Mucosa of descending colon (tissue), 3 donors: ENCODE measurements at regions not wholly inside any gene's neighbourhood (a gene's known extent, or its start where the extent isn't known, plus 50 kb on each side); places are given as distances from the start of the nearest gene placed in this dataset.

Experiments used
- ATAC-seq: fragments of 200-7000 bp; cut with Tn5 transposase; one replicate; pipeline ENCODE4 v1.9.1; 2020; ENCODE audit warnings: mild to moderate bottlenecking, moderate library complexity
- DNase-seq, 3 donors: peaks; one replicate each; pipeline ENCODE4 v3.0.0-alpha.2; 2020
- H3K36me3 ChIP-seq: fragments of 200-600 bp; one replicate; pipeline ENCODE4 v1.8.0; 2021; ENCODE audit warnings: low read depth, mild to moderate bottlenecking
- H3K4me1 ChIP-seq: fragments of 200-600 bp; one replicate; pipeline ENCODE4 v1.8.0; 2021; ENCODE audit warnings: low read depth, mild to moderate bottlenecking
- H3K4me3 ChIP-seq: fragments of 200-600 bp; one replicate; pipeline ENCODE4 v1.8.0; 2021; ENCODE audit warnings: mild to moderate bottlenecking
- H3K9me3 ChIP-seq: fragments of 200-600 bp; one replicate; pipeline ENCODE4 v1.8.0; 2021; ENCODE audit warnings: mild to moderate bottlenecking
- intact Hi-C, 2 donors: fragments of 100-400 bp; cut with DNase I in 1 of 2; cut with micrococcal nuclease in 1 of 2; formaldehyde crosslinking; loops; one replicate each; pipeline versions ENCODE4 v1.11.0 to v1.11.1; 2022; cut with DNase I, micrococcal nuclease
- TF ChIP-seq, protein P1 (sequence below): fragments of 200-600 bp; IDR thresholded peaks from one replicate; pipeline ENCODE4 v1.8.0; 2022; ENCODE audit warnings: antibody characterized with exemption, mild to moderate bottlenecking
- donor health status: DM: no; HTN: no; CAD: no; lungs with moderate emphysema.
- donor health status: DM: no; HTN: no; CAD: no.
- donor health status: DM: no; HTN: yes; CAD: no.

DNA sequence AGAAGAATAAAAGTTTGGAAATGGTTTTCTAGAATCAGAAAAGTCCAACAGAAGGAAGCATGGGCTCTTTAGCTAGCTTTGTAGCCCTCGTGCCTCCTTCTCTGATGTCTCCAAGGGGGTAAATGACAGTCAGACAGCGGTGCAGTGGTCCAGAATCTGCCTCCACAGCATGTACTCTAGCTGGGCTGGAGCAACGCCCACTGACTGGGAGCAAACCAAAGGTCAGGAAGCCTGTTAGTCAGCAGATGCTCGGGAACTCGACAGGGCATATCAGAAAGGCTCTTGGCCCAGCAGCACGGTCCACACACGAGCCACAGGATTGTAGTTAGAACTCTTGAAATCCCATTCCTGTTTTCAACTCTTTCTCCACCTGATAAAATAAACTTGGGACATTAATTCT is 164.3 kb downstream of the GRIN2B start:
- ATAC-seq (no peak), DNase-seq (no peak)
- Histone ChIP-seq H3K9me3 (no peaks in the 10 kb centered on the region), H3K4me1 (no peaks in the 10 kb centered on the region), H3K36me3 (no peaks in the 10 kb centered on the region), H3K4me3 (no peak overlapping the region)
- TF ChIP-seq, protein P1, sequence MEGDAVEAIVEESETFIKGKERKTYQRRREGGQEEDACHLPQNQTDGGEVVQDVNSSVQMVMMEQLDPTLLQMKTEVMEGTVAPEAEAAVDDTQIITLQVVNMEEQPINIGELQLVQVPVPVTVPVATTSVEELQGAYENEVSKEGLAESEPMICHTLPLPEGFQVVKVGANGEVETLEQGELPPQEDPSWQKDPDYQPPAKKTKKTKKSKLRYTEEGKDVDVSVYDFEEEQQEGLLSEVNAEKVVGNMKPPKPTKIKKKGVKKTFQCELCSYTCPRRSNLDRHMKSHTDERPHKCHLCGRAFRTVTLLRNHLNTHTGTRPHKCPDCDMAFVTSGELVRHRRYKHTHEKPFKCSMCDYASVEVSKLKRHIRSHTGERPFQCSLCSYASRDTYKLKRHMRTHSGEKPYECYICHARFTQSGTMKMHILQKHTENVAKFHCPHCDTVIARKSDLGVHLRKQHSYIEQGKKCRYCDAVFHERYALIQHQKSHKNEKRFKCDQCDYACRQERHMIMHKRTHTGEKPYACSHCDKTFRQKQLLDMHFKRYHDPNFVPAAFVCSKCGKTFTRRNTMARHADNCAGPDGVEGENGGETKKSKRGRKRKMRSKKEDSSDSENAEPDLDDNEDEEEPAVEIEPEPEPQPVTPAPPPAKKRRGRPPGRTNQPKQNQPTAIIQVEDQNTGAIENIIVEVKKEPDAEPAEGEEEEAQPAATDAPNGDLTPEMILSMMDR = no peak
- intact Hi-C loops = no loop called here

DNA sequence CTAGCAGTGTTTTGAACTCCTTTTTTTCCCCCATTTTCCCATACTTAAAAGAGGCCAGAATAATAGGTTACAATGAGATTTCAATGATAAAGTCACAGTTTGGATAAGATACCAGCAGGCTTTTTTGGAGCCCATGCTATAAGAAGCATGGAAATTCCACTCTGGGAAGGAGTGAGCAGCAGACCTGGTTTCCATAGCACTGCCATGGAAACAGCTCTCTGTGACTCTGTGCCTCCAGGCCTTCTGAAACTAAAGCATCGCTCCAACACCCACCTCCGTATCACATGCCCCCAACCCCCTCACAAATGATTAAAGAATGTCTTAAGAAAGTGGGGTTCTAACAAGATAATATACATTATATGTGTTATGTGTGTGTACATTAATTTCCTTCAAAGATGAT is 165.0 kb downstream of the GRIN2B start:
- Histone ChIP-seq H3K4me1 (no peaks in the 10 kb centered on the region), H3K36me3 (no peaks in the 10 kb centered on the region), H3K4me3 (no peak overlapping the region), H3K9me3 (no peaks in the 10 kb centered on the region)
- TF ChIP-seq, protein P1 = no peak
- intact Hi-C loops = no loop called here
- ATAC-seq (no peak), DNase-seq (no peak)

DNA sequence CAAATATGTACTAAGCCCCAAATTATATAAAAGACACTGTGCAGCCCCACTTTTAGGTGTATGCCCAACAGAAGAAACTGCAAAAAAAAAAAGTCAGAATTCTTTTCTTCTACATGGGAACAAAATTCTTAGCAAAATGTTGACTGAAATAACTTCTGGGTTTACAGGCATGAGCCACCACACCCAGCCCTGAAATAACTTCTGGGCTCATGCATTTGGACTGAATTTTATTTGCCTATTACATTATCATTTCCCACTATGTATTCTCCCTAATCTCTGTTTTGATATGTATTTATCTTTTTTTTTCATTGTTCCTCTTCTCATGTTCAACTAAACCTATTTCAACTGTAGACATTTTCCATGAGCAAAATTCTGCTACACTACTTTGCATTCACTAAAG is 169.2 kb downstream of the GRIN2B start:
- ATAC-seq (no peak), DNase-seq (no peak)
- Histone ChIP-seq H3K9me3 (no peaks in the 10 kb centered on the region), H3K4me1 (no peaks in the 10 kb centered on the region), H3K4me3 (no peak overlapping the region), H3K36me3 (no peaks in the 10 kb centered on the region)
- TF ChIP-seq, protein P1 = no peak
- intact Hi-C loops = no loop called here

DNA sequence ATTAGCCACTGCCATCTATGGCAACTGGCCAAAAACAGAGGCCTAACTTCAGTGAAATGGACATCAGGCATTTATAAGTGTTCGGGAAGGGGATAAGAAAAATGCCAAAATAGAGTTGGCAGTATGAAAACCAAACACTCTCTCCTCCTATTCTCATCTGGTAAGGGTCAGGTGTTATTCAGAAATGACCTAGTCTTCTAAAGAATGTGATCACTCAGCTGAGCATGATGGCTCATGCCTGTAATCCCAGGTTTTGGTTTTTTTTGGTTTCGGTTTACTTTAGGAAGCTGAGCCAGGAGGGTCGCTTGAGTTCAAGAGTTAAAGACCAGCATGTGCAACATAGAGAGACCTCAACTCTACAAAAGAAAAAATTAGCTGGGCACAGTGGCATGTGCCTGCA is 170.3 kb downstream of the GRIN2B start:
- no peaks in the 10 kb centered on the region for H3K36me3 ChIP-seq
- intact Hi-C loops = no loop called here
- no peak for DNase-seq
- no peak overlapping the region for H3K4me3 ChIP-seq
- ATAC-seq = no peak
- H3K4me1 ChIP-seq = no peaks in the 10 kb centered on the region
- TF ChIP-seq, protein P1 = no peak
- no peaks in the 10 kb centered on the region for H3K9me3 ChIP-seq

DNA sequence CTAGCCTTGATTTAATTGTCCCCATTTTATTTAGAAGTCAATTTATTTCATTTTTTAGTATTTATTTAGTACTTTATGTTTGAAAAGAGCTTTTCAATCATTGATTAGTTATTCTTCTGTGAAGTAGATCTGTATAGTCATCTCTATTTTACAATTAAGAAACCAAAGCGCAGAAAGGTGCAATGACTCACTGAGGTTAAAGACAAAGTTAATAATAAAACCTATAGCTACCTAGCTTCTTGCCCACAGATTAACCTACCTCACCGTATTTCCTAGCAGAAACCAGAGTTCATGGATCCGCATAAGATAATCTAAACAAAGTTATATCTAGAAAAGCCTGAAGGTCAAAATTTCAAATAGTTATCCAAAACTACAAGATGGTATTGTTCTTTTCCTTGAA is 176.4 kb downstream of the GRIN2B start:
- H3K9me3 ChIP-seq = no peaks in the 10 kb centered on the region
- TF ChIP-seq, protein P1 = no peak
- no peak overlapping the region for H3K4me3 ChIP-seq
- no peaks in the 10 kb centered on the region for H3K4me1 ChIP-seq
- DNase-seq (no peak), ATAC-seq (no peak)
- H3K36me3 ChIP-seq = no peaks in the 10 kb centered on the region
- intact Hi-C loops = no loop called here

DNA sequence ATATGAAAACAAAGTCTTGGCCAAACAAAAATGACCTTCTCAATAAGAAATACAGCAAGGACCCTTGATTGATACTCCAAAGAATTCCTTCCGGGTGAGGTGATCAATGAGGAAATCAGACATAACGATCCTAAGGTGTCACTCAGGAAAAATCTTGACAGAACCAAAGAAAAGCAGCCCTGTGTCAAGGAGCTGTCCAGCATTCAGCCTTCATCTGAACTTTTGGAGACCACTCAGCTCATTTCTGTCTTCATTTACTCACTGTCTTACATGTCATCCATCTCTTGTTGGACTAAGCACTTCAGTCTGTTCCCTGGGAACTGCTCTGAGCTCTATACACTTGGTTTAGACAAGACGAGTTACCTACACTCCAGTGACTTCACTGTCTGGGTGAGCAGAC is 179.9 kb downstream of the GRIN2B start:
- Histone ChIP-seq H3K4me3 (no peak overlapping the region), H3K36me3 (no peaks in the 10 kb centered on the region), H3K4me1 (no peaks in the 10 kb centered on the region), H3K9me3 (no peaks in the 10 kb centered on the region)
- TF ChIP-seq, protein P1 = no peak
- intact Hi-C loops = no loop called here
- DNase-seq = no peak
- ATAC-seq = no peak
